Stomach (tissue), 4 donors: ENCODE measurements at regions not wholly inside any gene's neighbourhood (a gene's known extent, or its start where the extent isn't known, plus 50 kb on each side); places are given as distances from the start of the nearest gene placed in this dataset.

Experiments used
- CTCF ChIP-seq, 7 experiments: fragments of 450-650 bp in 4 of 7; fragments of 200-600 bp in 3 of 7; sonication (generic) in 3 of 7; IDR thresholded peaks; one replicate each; pipeline ENCODE4 v1.5.1; 2016 to 2019; ENCODE audit warnings: antibody characterized with exemption in 7 of 7, control low read depth in 2 of 7, mild to moderate bottlenecking in 1 of 7
- EP300 ChIP-seq: sonication (generic); formaldehyde crosslinking; IDR thresholded peaks from one replicate; pipeline ENCODE4 v1.6.1; 2017; ENCODE audit warnings: antibody characterized with exemption

- no peak for TF ChIP-seq CTCF (IDR thresholded peaks at IDR 0.05)
- TF ChIP-seq EP300, result no peak
These were observed 130.7 kb downstream of the ACTL8 start for GRCh38 chr1:17885663-17886320.
